Gastroesophageal sphincter (tissue), 3 donors: ENCODE measurements at regions not wholly inside any gene's neighbourhood (a gene's known extent, or its start where the extent isn't known, plus 50 kb on each side); places are given as distances from the start of the nearest gene placed in this dataset.

ENCODE experiments used
- POLR2A ChIP-seq, 2 donors: fragments of 450-650 bp; IDR thresholded peaks; one replicate each; pipeline ENCODE4 v1.6.1; 2017; ENCODE audit warnings: antibody characterized with exemption in 2 of 2, mild to moderate bottlenecking in 2 of 2, moderate library complexity in 1 of 2
- TF ChIP-seq, protein P1 (sequence below), 4 experiments: fragments of 200-600 bp in 2 of 4; fragments of 450-650 bp in 2 of 4; sonication (generic) in 1 of 4; IDR thresholded peaks; one replicate each; pipeline ENCODE4 v1.5.1; 2017 to 2019; ENCODE audit warnings: antibody characterized with exemption in 4 of 4, mild to moderate bottlenecking in 2 of 4, moderate library complexity in 2 of 4

DNA sequence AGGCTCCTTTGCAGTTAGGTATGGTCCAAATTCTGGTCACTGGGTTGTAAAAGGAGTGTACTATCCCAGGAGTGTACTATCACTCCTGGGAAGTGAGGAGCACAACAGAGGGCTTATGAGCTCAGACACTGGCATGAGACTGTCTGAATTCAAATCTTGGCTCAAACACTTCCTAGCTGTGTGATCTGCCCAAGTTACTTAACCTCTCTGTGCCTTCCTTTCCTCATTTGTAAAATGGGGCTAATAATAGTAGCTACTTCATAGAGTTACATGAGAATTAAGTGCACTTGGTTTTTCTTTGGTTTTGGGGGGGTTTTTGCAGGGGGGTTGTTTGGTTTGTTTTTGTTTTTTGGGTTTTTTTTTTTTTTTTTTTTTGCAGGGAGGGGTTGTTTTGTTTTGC is 152.0 kb downstream of the BCOR start:
- no peak for TF ChIP-seq POLR2A (IDR thresholded peaks at IDR 0.05)
- TF ChIP-seq, protein P1, sequence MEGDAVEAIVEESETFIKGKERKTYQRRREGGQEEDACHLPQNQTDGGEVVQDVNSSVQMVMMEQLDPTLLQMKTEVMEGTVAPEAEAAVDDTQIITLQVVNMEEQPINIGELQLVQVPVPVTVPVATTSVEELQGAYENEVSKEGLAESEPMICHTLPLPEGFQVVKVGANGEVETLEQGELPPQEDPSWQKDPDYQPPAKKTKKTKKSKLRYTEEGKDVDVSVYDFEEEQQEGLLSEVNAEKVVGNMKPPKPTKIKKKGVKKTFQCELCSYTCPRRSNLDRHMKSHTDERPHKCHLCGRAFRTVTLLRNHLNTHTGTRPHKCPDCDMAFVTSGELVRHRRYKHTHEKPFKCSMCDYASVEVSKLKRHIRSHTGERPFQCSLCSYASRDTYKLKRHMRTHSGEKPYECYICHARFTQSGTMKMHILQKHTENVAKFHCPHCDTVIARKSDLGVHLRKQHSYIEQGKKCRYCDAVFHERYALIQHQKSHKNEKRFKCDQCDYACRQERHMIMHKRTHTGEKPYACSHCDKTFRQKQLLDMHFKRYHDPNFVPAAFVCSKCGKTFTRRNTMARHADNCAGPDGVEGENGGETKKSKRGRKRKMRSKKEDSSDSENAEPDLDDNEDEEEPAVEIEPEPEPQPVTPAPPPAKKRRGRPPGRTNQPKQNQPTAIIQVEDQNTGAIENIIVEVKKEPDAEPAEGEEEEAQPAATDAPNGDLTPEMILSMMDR (IDR thresholded peaks at IDR 0.05), result no peak
